PC-9 (cell line): ENCODE measurements at regions not wholly inside any gene's neighbourhood (a gene's known extent, or its start where the extent isn't known, plus 50 kb on each side); places are given as distances from the start of the nearest gene placed in this dataset.

Experiments
- BruUV-seq: library from RNA; stranded (reverse); fragments of 400-500 nt; replicated peaks from 2 replicates; lab custom pipeline; 2021; lab: Mats Ljungman, UMichigan
- CTCF ChIA-PET: fragments of 300-600 bp; sonication (Branson Sonifier 250); formaldehyde crosslinking; loops from one replicate; lab custom pipeline; 2022; ENCODE audit warnings: antibody characterized with exemption; lab: Charles Lee
- POLR2A ChIA-PET: fragments of 300-600 bp; sonication (Branson Sonifier 250); formaldehyde crosslinking; loops from one replicate; lab custom pipeline; 2022; ENCODE audit warnings: antibody characterized with exemption; ENCODE audit not compliant: unreplicated experiment; lab: Charles Lee
- DNase-seq, 2 experiments: peaks; one replicate each; pipeline versions ENCODE4 v3.0.0 to v3.0.0-alpha.2; 2015 to 2022; ENCODE audit warnings: mixed read lengths in 1 of 2
- H2AFZ ChIP-seq: fragments of 200-600 bp; sonication (generic); 2 replicates; pipeline ENCODE4 v1.8.1; 2017; ENCODE audit warnings: antibody characterized with exemption
- H3F3A ChIP-seq: fragments of 200-600 bp; sonication (generic); 2 replicates; pipeline ENCODE4 v1.8.1; 2017; ENCODE audit warnings: antibody characterized with exemption, mild to moderate bottlenecking, low read depth; ENCODE audit not compliant: insufficient read depth
- H3K27ac ChIP-seq: fragments of 200-600 bp; sonication (generic); 2 replicates; pipeline ENCODE4 v1.6.1; 2016; ENCODE audit warnings: mixed run types
- H3K27me3 ChIP-seq: fragments of 200-600 bp; sonication (generic); 2 replicates; pipeline ENCODE4 v1.6.1; 2016; ENCODE audit warnings: low read depth, mixed run types; ENCODE audit not compliant: insufficient read depth
- H3K36me3 ChIP-seq: fragments of 200-600 bp; sonication (generic); 2 replicates; pipeline ENCODE4 v1.6.1; 2016; ENCODE audit warnings: low read depth, mixed run types
- H3K4me1 ChIP-seq: fragments of 200-600 bp; sonication (generic); replicated peaks from 2 replicates; pipeline ENCODE4 v1.6.1; 2016; ENCODE audit warnings: mixed run types; ENCODE audit not compliant: insufficient read depth
- H3K4me2 ChIP-seq: fragments of 200-600 bp; sonication (generic); 2 replicates; pipeline ENCODE4 v1.6.1; 2017; ENCODE audit warnings: mixed run types
- H3K4me3 ChIP-seq: fragments of 200-600 bp; sonication (generic); 2 replicates; pipeline ENCODE4 v1.6.1; 2016; ENCODE audit warnings: mixed run types
- H3K79me2 ChIP-seq: fragments of 200-600 bp; sonication (generic); 2 replicates; pipeline ENCODE4 v1.6.1; 2017; ENCODE audit warnings: low read depth, mixed run types
- H3K9me2 ChIP-seq: fragments of 200-600 bp; sonication (generic); 2 replicates; pipeline ENCODE4 v1.8.1; 2017; ENCODE audit warnings: mild to moderate bottlenecking; ENCODE audit not compliant: insufficient read depth
- H3K9me3 ChIP-seq: fragments of 200-600 bp; sonication (generic); 2 replicates; pipeline ENCODE4 v1.8.1; 2016; ENCODE audit warnings: low read depth; ENCODE audit not compliant: insufficient read depth
- H4K20me1 ChIP-seq: fragments of 200-600 bp; sonication (generic); 2 replicates; pipeline ENCODE4 v1.8.1; 2017; ENCODE audit not compliant: insufficient read depth
- CTCF ChIP-seq: fragments of 200-600 bp; sonication (generic); conservative IDR thresholded peaks from 2 replicates; pipeline ENCODE4 v1.6.1; 2017; ENCODE audit warnings: mixed run types, antibody characterized with exemption, mild to moderate bottlenecking, moderate library complexity
- EZH2 ChIP-seq: fragments of 200-600 bp; sonication (generic); IDR thresholded peaks from 2 replicates; pipeline ENCODE4 v1.8.0; 2017; ENCODE audit warnings: antibody characterized with exemption, low read depth
- intact Hi-C: fragments of 100-400 bp; cut with micrococcal nuclease; formaldehyde crosslinking; loops from one replicate; pipeline ENCODE4 v1.10.0; 2022; ENCODE audit not compliant: unreplicated experiment

GRCh38 chr5:5954275-5954598 lies 424.1 kb downstream of the MED10 start:
- H3K4me2 ChIP-seq = no peak overlapping the region

GRCh38 chr5:5953584-5954274 lies 424.6 kb downstream of the MED10 start:
- no peak for DNase-seq
- H3K4me1 ChIP-seq = no peaks in the 10 kb centered on the region
- no peak overlapping the region for H2AFZ ChIP-seq
- POLR2A ChIA-PET = no interaction called here
- no peak overlapping the region for H3K27ac ChIP-seq
- peaks cover 4% of the 10 kb centered on the region; the same call in 1 of the 2 replicates for H3K9me3 ChIP-seq
- H3K36me3 ChIP-seq = no peaks in the 10 kb centered on the region
- CTCF ChIA-PET = interaction anchor here (1.0 kb wide), 1 partner anchor 1070 kb away, joined by 3 read pairs; no protein-coding TSS in a partner anchor
- no peak overlapping the region for H3K4me2 ChIP-seq
- no peaks in the 10 kb centered on the region for H3F3A ChIP-seq
- TF ChIP-seq CTCF = no peak
- no peak for TF ChIP-seq EZH2
- peaks cover 38% of the 10 kb centered on the region for H3K27me3 ChIP-seq
- no peaks in the 10 kb centered on the region for H3K79me2 ChIP-seq
- BruUV-seq = no TSS peak
- no peaks in the 10 kb centered on the region for H4K20me1 ChIP-seq
- H3K9me2 ChIP-seq = no peaks in the 10 kb centered on the region; the same call in 1 of the 2 replicates
- no peak overlapping the region for H3K4me3 ChIP-seq
- intact Hi-C loops = no loop called here

More at GRCh38 chr5:5954275-5954598, 424.1 kb downstream of the MED10 start:
- no peak overlapping the region for H3K4me3 ChIP-seq
- H3K27me3 ChIP-seq = peaks cover 38% of the 10 kb centered on the region
- no peak overlapping the region for H3K27ac ChIP-seq
- TF ChIP-seq EZH2 = no peak
- no peak for TF ChIP-seq CTCF
- intact Hi-C loops = no loop called here
- no peaks in the 10 kb centered on the region for H3K4me1 ChIP-seq
- H4K20me1 ChIP-seq = no peaks in the 10 kb centered on the region
- DNase-seq = no peak
- CTCF ChIA-PET = interaction anchor here (1.0 kb wide), 1 partner anchor 1070 kb away, joined by 3 read pairs; no protein-coding TSS in a partner anchor
- H3K9me2 ChIP-seq = no peaks in the 10 kb centered on the region; the same call in 1 of the 2 replicates
- no peaks in the 10 kb centered on the region for H3K79me2 ChIP-seq
- peaks cover 4% of the 10 kb centered on the region; the same call in 1 of the 2 replicates for H3K9me3 ChIP-seq
- no peaks in the 10 kb centered on the region for H3F3A ChIP-seq
- BruUV-seq = no TSS peak
- POLR2A ChIA-PET = no interaction called here
- H3K36me3 ChIP-seq = no peaks in the 10 kb centered on the region
- H2AFZ ChIP-seq = no peak overlapping the region

- Histone ChIP-seq H3K27me3 (peaks cover 38% of the 10 kb centered on the region), H3K79me2 (no peaks in the 10 kb centered on the region), H3K9me2 (no peaks in the 10 kb centered on the region; the same call in 1 of the 2 replicates), H4K20me1 (no peaks in the 10 kb centered on the region), H3K9me3 (no peaks in the 10 kb centered on the region; the same call in 1 of the 2 replicates), H3F3A (no peaks in the 10 kb centered on the region), H2AFZ (no peak overlapping the region), H3K27ac (no peak overlapping the region), H3K4me2 (no peak overlapping the region), H3K4me1 (no peaks in the 10 kb centered on the region), H3K36me3 (no peaks in the 10 kb centered on the region), H3K4me3 (no peak overlapping the region)
- POLR2A ChIA-PET = no interaction called here
- intact Hi-C loops = no loop called here
- DNase-seq = no peak
- no TSS peak for BruUV-seq
- CTCF ChIA-PET = no interaction called here
- TF ChIP-seq EZH2 (no peak), CTCF (no peak)
Measured at GRCh38 chr5:5951953-5952352, 426.4 kb downstream of the MED10 start.
